MM.1S (cell line): ENCODE measurements at regions not wholly inside any gene's neighbourhood (a gene's known extent, or its start where the extent isn't known, plus 50 kb on each side); places are given as distances from the start of the nearest gene placed in this dataset.

Experiments used
- DNase-seq: peaks from one replicate; pipeline ENCODE4 v3.0.0-alpha.2; 2015
- H2AFZ ChIP-seq: fragments of 300-600 bp; sonication (generic); 2 replicates; pipeline ENCODE4 v1.6.0; 2016; ENCODE audit warnings: antibody characterized with exemption, low read length
- H3F3A ChIP-seq: fragments of 300-600 bp; sonication (generic); 2 replicates; pipeline ENCODE4 v1.6.1; 2016; ENCODE audit warnings: mild to moderate bottlenecking, antibody characterized with exemption, low read length, moderate library complexity, mixed read lengths; ENCODE audit not compliant: insufficient read depth
- H3K27ac ChIP-seq: fragments of 300-600 bp; sonication (generic); 2 replicates; pipeline ENCODE4 v1.5.1; 2016; ENCODE audit warnings: mild to moderate bottlenecking, low read length
- H3K27me3 ChIP-seq: fragments of 300-600 bp; sonication (generic); replicated peaks from 2 replicates; pipeline ENCODE4 v1.6.0; 2016; ENCODE audit warnings: low read length; ENCODE audit not compliant: insufficient read depth
- H3K36me3 ChIP-seq: fragments of 300-600 bp; sonication (generic); replicated peaks from 2 replicates; pipeline ENCODE4 v1.6.1; 2016; ENCODE audit warnings: mild to moderate bottlenecking, low read length, mixed read lengths; ENCODE audit not compliant: insufficient read depth
- H3K4me1 ChIP-seq: fragments of 300-600 bp; sonication (generic); 2 replicates; pipeline ENCODE4 v1.6.1; 2016; ENCODE audit warnings: low read length, mixed read lengths
- H3K4me2 ChIP-seq: fragments of 300-600 bp; sonication (generic); 2 replicates; pipeline ENCODE4 v1.6.0; 2016; ENCODE audit warnings: low read depth, low read length
- H3K4me3 ChIP-seq: fragments of 300-600 bp; sonication (generic); 2 replicates; pipeline ENCODE4 v1.5.1; 2016; ENCODE audit warnings: low read length, mixed read lengths
- H3K79me2 ChIP-seq: fragments of 300-600 bp; sonication (generic); 2 replicates; pipeline ENCODE4 v1.6.1; 2016; ENCODE audit warnings: mixed run types, low read length, mixed read lengths
- H3K9ac ChIP-seq: fragments of 300-600 bp; sonication (generic); 2 replicates; pipeline ENCODE4 v1.6.1; 2016; ENCODE audit warnings: low read length, mixed read lengths
- H3K9me2 ChIP-seq: fragments of 300-600 bp; sonication (generic); replicated peaks from 2 replicates; pipeline ENCODE4 v1.6.1; 2016; ENCODE audit warnings: mild to moderate bottlenecking, low read length, mixed read lengths; ENCODE audit not compliant: insufficient read depth
- H3K9me3 ChIP-seq: fragments of 300-600 bp; sonication (generic); replicated peaks from 2 replicates; pipeline ENCODE4 v1.6.1; 2016; ENCODE audit warnings: mild to moderate bottlenecking, low read length, mixed read lengths; ENCODE audit not compliant: insufficient read depth
- H4K20me1 ChIP-seq: fragments of 300-600 bp; sonication (generic); 2 replicates; pipeline ENCODE4 v1.6.1; 2016; ENCODE audit warnings: mild to moderate bottlenecking, low read length, moderate library complexity, mixed read lengths; ENCODE audit not compliant: insufficient read depth
- EZH2 ChIP-seq: fragments of 300-600 bp; sonication (generic); optimal IDR thresholded peaks from 2 replicates; pipeline ENCODE3; 2017; ENCODE audit warnings: low read depth, mild to moderate bottlenecking, antibody characterized with exemption, low read length, mixed read lengths
- EZH2phosphoT487 ChIP-seq: fragments of 300-600 bp; sonication (generic); IDR thresholded peaks from 2 replicates; pipeline ENCODE4 v1.6.1; 2018; ENCODE audit warnings: antibody characterized with exemption, low read length
- TF ChIP-seq, protein P1 (sequence below): fragments of 300-600 bp; sonication (generic); IDR thresholded peaks from 2 replicates; pipeline ENCODE4 v1.5.1; 2016; ENCODE audit warnings: antibody characterized with exemption, low read length, mixed read lengths

DNA sequence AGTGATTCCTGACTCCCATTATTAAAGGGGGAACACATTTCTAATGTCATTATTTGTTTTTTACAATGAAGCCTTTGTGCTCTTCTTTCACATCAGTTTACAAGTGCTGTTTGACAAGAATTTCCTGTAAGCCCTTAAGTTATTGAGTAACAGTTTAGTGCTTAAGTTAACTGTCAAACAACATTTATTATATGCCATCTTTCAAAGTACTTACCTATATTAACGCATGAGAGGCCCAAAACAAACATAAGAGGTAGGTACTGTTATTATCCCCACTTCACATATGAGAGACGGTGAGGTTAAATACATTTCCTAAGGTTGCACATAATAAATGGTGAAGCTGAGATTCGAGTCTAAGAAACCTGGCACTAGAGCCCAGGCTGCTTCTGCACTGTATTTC, 56.0 kb upstream of the MAGED1 start:
- H3K36me3 ChIP-seq, result no peaks in the 10 kb centered on the region
- no peaks in the 10 kb centered on the region for H3K9me3 ChIP-seq
- no peaks in the 10 kb centered on the region for H3K9me2 ChIP-seq
- H3K4me1 ChIP-seq, result no peaks in the 10 kb centered on the region
- TF ChIP-seq, protein P1, sequence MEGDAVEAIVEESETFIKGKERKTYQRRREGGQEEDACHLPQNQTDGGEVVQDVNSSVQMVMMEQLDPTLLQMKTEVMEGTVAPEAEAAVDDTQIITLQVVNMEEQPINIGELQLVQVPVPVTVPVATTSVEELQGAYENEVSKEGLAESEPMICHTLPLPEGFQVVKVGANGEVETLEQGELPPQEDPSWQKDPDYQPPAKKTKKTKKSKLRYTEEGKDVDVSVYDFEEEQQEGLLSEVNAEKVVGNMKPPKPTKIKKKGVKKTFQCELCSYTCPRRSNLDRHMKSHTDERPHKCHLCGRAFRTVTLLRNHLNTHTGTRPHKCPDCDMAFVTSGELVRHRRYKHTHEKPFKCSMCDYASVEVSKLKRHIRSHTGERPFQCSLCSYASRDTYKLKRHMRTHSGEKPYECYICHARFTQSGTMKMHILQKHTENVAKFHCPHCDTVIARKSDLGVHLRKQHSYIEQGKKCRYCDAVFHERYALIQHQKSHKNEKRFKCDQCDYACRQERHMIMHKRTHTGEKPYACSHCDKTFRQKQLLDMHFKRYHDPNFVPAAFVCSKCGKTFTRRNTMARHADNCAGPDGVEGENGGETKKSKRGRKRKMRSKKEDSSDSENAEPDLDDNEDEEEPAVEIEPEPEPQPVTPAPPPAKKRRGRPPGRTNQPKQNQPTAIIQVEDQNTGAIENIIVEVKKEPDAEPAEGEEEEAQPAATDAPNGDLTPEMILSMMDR, result no peak
- TF ChIP-seq EZH2 (no peak), EZH2phosphoT487 (no peak)
- H3F3A ChIP-seq, result no peaks in the 10 kb centered on the region
- no peaks in the 10 kb centered on the region for H3K27me3 ChIP-seq
- H3K4me2 ChIP-seq, result no peak overlapping the region
- no peak overlapping the region for H2AFZ ChIP-seq
- H3K27ac ChIP-seq, result no peak overlapping the region
- no peaks in the 10 kb centered on the region for H4K20me1 ChIP-seq
- no peaks in the 10 kb centered on the region for H3K79me2 ChIP-seq
- H3K9ac ChIP-seq, result no peak overlapping the region
- no peak for DNase-seq
- H3K4me3 ChIP-seq, result no peak overlapping the region

DNA sequence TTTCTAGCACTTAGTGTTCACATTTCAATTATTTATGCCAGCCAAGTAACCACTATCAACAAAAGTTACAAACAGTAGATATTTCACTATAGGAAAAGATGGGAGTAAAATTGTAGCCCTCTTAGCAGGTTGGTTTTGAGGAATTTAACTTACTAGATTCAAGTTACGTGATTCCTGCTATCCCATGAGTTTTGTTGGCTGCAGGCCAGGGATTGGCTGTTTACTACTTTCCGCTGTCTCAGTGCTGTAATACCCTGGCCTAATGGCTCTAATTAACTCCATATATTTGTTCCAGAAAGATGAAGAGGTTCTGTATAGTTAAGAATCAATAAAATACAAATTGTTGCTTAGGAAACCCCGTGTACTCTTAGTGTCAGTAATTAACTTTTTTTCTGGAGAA, 55.5 kb upstream of the MAGED1 start:
- Histone ChIP-seq H3K79me2 (no peaks in the 10 kb centered on the region), H3K4me1 (no peaks in the 10 kb centered on the region), H3K9me3 (no peaks in the 10 kb centered on the region), H3K9me2 (no peaks in the 10 kb centered on the region), H3K27me3 (no peaks in the 10 kb centered on the region), H3K4me2 (no peak overlapping the region), H4K20me1 (no peaks in the 10 kb centered on the region), H3K36me3 (no peaks in the 10 kb centered on the region), H2AFZ (no peak overlapping the region), H3K27ac (no peak overlapping the region), H3K4me3 (no peak overlapping the region), H3K9ac (no peak overlapping the region), H3F3A (no peaks in the 10 kb centered on the region)
- DNase-seq, result no peak
- TF ChIP-seq, protein P1, result no peak
- TF ChIP-seq EZH2, result no peak
- TF ChIP-seq EZH2phosphoT487, result no peak
